Vagina (tissue), 2 donors: ENCODE measurements at regions not wholly inside any gene's neighbourhood (a gene's known extent, or its start where the extent isn't known, plus 50 kb on each side); places are given as distances from the start of the nearest gene placed in this dataset.

Source experiments
- CTCF ChIP-seq, 3 experiments: fragments of 450-650 bp in 2 of 3; fragments of 200-600 bp in 1 of 3; sonication (generic) in 1 of 3; IDR thresholded peaks; one replicate each; pipeline ENCODE4 v1.5.1; 2017 to 2019; ENCODE audit warnings: antibody characterized with exemption in 3 of 3, mild to moderate bottlenecking in 2 of 3, moderate library complexity in 2 of 3
- POLR2A ChIP-seq, 2 donors: fragments of 450-650 bp; IDR thresholded peaks; one replicate each; pipeline ENCODE4 v1.6.1; 2017; ENCODE audit warnings: antibody characterized with exemption in 2 of 2, mild to moderate bottlenecking in 2 of 2, moderate library complexity in 2 of 2

DNA sequence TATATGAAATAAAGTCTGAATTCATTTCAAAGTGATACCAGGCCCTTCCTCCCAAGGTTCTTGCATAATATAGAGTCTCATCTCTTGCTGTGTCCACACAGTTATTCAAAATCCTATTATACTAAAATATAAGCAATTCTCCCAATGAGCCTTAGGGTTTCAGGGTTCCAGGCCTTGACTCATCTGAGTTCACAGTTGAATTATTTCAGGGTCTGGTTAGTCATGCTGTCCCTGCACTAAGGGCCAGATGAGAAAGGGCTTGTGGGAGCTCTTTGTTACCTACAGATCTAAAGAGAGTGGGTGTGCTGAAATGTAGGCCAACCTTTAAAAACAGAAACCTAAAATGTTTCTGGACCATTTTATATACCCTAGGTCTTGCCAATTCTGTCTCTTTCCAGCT, 337.5 kb upstream of the LRRC7 start:
- TF ChIP-seq CTCF (IDR thresholded peaks at IDR 0.05): no peak
- TF ChIP-seq POLR2A (IDR thresholded peaks at IDR 0.05): no peak
